ENCODE measurements at regions not wholly inside any gene's neighbourhood (a gene's known extent, or its start where the extent isn't known, plus 50 kb on each side); places are given as distances from the start of the nearest gene placed in this dataset.

DNA sequence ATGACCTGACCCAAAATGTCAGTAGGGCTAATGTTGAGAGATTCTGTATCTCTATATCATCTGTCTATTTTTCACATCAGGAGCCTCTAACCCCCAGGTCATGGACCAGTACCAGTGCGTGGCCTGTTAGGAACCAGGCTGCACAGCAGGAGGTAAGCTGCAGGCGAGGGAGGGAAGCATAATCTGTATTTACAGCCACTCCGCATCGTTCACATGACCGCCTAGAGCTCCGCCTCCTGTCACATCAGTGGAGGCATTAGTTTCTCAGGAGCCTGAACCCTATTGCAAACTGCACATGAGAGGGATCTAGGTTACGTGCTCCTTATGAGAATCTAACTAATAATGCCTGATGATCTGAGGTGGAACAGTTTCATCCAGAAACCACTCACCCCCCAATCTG lies 180.6 kb downstream of the RDH14 start:
- H3K4me3 ChIP-seq (ENCODE audit: low read depth, low read length): no peak overlapping the region
- TF ChIP-seq, protein P1, sequence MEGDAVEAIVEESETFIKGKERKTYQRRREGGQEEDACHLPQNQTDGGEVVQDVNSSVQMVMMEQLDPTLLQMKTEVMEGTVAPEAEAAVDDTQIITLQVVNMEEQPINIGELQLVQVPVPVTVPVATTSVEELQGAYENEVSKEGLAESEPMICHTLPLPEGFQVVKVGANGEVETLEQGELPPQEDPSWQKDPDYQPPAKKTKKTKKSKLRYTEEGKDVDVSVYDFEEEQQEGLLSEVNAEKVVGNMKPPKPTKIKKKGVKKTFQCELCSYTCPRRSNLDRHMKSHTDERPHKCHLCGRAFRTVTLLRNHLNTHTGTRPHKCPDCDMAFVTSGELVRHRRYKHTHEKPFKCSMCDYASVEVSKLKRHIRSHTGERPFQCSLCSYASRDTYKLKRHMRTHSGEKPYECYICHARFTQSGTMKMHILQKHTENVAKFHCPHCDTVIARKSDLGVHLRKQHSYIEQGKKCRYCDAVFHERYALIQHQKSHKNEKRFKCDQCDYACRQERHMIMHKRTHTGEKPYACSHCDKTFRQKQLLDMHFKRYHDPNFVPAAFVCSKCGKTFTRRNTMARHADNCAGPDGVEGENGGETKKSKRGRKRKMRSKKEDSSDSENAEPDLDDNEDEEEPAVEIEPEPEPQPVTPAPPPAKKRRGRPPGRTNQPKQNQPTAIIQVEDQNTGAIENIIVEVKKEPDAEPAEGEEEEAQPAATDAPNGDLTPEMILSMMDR (IDR thresholded peaks at IDR 0.05; ENCODE audit: insufficient read depth, low read depth, low read length): no peak
- DNase-seq (ENCODE audit: low read depth): no peak

DNA sequence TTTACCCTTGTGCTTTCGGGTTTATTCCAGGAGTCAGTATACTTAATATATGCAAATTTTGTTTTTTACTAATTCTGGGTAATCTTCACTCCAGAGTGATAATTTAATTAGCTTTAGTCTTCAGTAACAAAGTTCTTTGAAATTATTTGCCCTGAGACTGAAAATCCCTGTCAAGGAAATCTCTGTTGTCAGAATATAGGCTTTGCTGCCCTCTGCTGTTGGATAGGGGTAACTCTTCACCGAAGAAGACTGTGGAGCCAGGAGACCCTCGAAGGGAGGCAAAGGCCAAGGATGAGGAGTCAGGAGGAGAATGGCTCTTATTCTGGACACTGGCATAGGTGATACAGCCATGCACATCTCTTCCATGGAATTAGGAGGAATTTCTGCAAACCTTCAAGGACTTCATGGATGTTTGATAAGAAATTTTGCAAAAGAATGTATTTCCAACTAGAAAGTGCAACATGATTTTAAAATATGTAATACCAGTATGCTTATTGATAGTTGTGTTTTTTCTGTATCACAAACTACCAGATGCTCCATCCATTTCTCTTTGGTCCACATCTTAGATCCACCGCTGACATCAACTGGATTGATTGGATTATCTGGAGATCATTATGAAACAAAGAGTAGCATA lies 182.3 kb downstream of the RDH14 start:
- peak; percentile 53 for DNase-seq (ENCODE audit: low read depth)
- H3K4me3 ChIP-seq (ENCODE audit: low read depth, low read length): no peak overlapping the region
- TF ChIP-seq, protein P1 (IDR thresholded peaks at IDR 0.05; ENCODE audit: insufficient read depth, low read depth, low read length): peak; percentile 85

DNA sequence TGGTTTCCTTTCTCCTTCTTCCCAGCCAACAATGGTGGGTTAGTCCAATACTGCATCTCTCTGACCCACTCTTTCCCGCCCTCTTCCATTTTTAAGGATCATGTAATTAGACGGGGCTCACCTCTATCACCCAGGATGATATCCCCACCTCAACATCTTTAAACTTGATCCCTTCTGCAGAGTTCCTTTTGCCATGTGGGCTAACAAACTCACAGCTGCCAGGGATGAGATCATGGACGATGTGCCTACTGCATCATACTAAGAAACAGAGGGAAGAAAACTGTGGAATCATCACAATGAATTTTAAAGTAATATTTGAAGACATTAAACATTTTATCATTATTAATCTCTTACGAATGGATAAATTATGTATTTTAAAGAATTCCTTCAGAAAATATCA lies 183.5 kb downstream of the RDH14 start:
- no peak for DNase-seq (ENCODE audit: low read depth)
- H3K4me3 ChIP-seq (ENCODE audit: low read depth, low read length): no peak overlapping the region
- TF ChIP-seq, protein P1 (IDR thresholded peaks at IDR 0.05; ENCODE audit: insufficient read depth, low read depth, low read length): no peak

DNA sequence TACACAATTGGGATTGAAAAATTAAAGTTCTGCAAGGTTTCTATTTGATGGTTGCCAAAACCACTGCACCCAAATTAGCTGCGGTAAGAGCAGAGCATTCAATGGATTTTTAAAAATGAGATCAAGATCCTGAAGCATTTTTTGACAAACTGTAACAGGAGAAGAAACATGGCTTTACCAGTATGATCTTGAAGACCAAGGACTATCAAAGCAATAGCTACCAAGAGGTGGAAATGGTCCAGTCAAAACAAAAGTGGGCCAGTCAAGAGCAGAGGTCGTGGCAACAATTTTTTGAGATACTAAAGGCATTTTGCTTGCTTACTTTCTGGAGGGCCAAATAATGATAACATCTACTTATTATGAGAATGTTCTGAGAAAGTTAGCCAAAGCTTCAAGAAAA lies 186.8 kb downstream of the RDH14 start:
- peak; percentile 51 for DNase-seq (ENCODE audit: low read depth)
- H3K4me3 ChIP-seq (ENCODE audit: low read depth, low read length): no peak overlapping the region
- TF ChIP-seq, protein P1 (IDR thresholded peaks at IDR 0.05; ENCODE audit: insufficient read depth, low read depth, low read length): no peak

DNA sequence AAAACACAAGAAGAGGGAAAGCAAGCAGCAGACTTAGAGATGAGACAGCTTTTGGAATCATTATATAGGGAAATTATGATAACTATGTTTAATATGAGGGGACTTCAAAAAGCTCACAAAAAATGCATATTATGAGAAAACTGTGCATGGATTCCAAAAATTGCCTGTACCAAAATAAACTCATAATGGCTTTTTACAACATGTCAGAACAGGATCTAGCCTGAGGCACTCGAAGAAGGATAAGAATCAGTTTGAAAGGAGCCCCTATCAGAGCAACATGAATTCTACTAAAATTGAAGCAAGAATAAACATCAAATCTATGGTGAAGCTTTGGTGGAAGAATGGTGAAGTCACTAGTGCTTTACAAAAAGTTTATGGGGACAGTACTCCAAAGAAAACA lies 187.4 kb downstream of the RDH14 start:
- no peak for DNase-seq (ENCODE audit: low read depth)
- TF ChIP-seq, protein P1 (IDR thresholded peaks at IDR 0.05; ENCODE audit: insufficient read depth, low read depth, low read length): no peak
- no peak overlapping the region for H3K4me3 ChIP-seq (ENCODE audit: low read depth, low read length)

DNA sequence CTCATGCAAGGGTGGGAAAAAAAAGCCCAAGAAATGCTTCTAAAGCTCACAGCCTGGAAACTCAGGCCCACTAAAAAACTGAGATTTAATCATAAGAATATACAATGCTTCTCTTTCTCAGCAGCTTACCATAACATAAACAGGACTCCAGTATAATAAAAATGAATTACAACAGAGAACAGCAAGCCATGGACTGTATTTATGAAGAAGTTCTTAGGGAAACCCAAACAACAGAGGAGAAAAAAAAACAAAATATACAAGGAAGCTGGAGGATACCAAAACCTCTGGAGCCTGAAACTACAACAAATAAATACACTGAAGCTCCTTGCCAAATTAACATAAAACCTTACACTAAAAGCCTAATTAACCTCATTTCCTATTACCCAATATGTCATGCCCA lies 187.8 kb downstream of the RDH14 start:
- DNase-seq (ENCODE audit: low read depth): peak; percentile 84
- TF ChIP-seq, protein P1 (IDR thresholded peaks at IDR 0.05; ENCODE audit: insufficient read depth, low read depth, low read length): no peak
- H3K4me3 ChIP-seq (ENCODE audit: low read depth, low read length): no peak overlapping the region

DNA sequence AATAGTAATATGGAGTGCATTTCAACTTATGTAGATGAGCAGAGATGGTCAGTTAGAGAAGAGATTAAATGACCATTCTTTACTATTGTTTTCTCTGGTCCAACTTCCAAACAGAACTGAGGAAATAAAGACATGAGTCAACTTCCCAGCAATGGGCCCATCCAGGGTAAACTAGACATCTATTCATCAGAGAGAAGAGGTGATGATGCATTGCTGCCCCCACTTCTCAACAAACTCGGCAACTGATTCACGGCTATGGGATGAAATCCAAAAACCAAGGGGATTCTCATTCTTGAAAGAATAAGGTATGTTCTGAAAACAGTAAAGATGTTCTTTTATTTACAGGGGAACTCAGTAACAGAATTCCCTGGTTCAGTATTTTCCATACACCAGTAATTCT lies 190.7 kb downstream of the RDH14 start:
- DNase-seq (ENCODE audit: low read depth): no peak
- no peak overlapping the region for H3K4me3 ChIP-seq (ENCODE audit: low read depth, low read length)
- TF ChIP-seq, protein P1 (IDR thresholded peaks at IDR 0.05; ENCODE audit: insufficient read depth, low read depth, low read length): no peak

All from fibroblast of villous mesenchyme (primary cell).